ENCODE measurements at regions not wholly inside any gene's neighbourhood (a gene's known extent, or its start where the extent isn't known, plus 50 kb on each side); places are given as distances from the start of the nearest gene placed in this dataset.
"Not testable (repeated sequence)": the region's sequence is repeated elsewhere in the genome, so short reads cannot be mapped to it uniquely, and the experiment has no call there.

GRCh38 chr3:152593242-152593641, 241.7 kb upstream of the P2RY1 start:
- Histone ChIP-seq H3K4me3 (ENCODE audit: low read length in 2 of 2) (no peak overlapping the region), H3K9me3 (ENCODE audit: control insufficient read depth in 2 of 2, insufficient read depth in 1 of 2, low read length in 1 of 2) (no peaks in the 10 kb centered on the region), H3K27ac (ENCODE audit: low read depth in 1 of 2, low read length in 1 of 2) (no peak overlapping the region), H3K4me1 (ENCODE audit: control insufficient read depth in 2 of 2, insufficient read depth in 2 of 2, low read length in 2 of 2) (peaks cover 2 to 6% of the 10 kb centered on the region in 2 donors), H3K36me3 (ENCODE audit: control insufficient read depth in 2 of 2, insufficient read depth in 2 of 2, low read length in 1 of 2) (no peaks in the 10 kb centered on the region), H3K27me3 (ENCODE audit: control insufficient read depth in 2 of 2, insufficient read depth in 1 of 2, low read length in 1 of 2) (no peaks in the 10 kb centered on the region)
- no peak for DNase-seq (ENCODE audit: low read depth in 6 of 9, low spot score in 9 of 9)

GRCh38 chr3:152595975-152596821, 238.7 kb upstream of the P2RY1 start:
- Histone ChIP-seq H3K4me1 (ENCODE audit: control insufficient read depth in 2 of 2, insufficient read depth in 2 of 2, low read length in 2 of 2) (peaks cover 2 to 6% of the 10 kb centered on the region in 2 donors), H3K4me3 (ENCODE audit: low read length in 2 of 2) (no peak overlapping the region), H3K9me3 (ENCODE audit: control insufficient read depth in 2 of 2, insufficient read depth in 1 of 2, low read length in 1 of 2) (no peaks in the 10 kb centered on the region), H3K27me3 (ENCODE audit: control insufficient read depth in 2 of 2, insufficient read depth in 1 of 2, low read length in 1 of 2) (no peaks in the 10 kb centered on the region), H3K27ac (ENCODE audit: low read depth in 1 of 2, low read length in 1 of 2) (peak overlapping the region; percentile 43 to 68), H3K36me3 (ENCODE audit: control insufficient read depth in 2 of 2, insufficient read depth in 2 of 2, low read length in 1 of 2) (no peaks in the 10 kb centered on the region)
- 27% methylated on average over 4 of the region's 4 CpGs for WGBS
- DNase-seq (ENCODE audit: low read depth in 6 of 9, low spot score in 9 of 9): peak in 8 of 9 donors; percentile 9 to 70 (median 26)

- H3K36me3 ChIP-seq (ENCODE audit: control insufficient read depth in 2 of 2, insufficient read depth in 2 of 2, low read length in 1 of 2); H3K4me3 ChIP-seq (ENCODE audit: low read length in 2 of 2); H3K9me3 ChIP-seq (ENCODE audit: control insufficient read depth in 2 of 2, insufficient read depth in 1 of 2, low read length in 1 of 2); H3K4me1 ChIP-seq (ENCODE audit: control insufficient read depth in 2 of 2, insufficient read depth in 2 of 2, low read length in 2 of 2); H3K27me3 ChIP-seq (ENCODE audit: control insufficient read depth in 2 of 2, insufficient read depth in 1 of 2, low read length in 1 of 2); DNase-seq (ENCODE audit: low read depth in 6 of 9, low spot score in 9 of 9): not testable (repeated sequence)
- WGBS: 98% methylated on average over 1 of the region's 1 CpG
- peak overlapping the region in 1 of 2 donors; percentile 68 for H3K27ac ChIP-seq (ENCODE audit: low read depth in 1 of 2, low read length in 1 of 2)
Measured at GRCh38 chr3:152596832-152597231, 238.1 kb upstream of the P2RY1 start.

GRCh38 chr3:152606146-152606545, 228.8 kb upstream of the P2RY1 start:
- DNase-seq (ENCODE audit: low read depth in 6 of 9, low spot score in 9 of 9): no peak
- Histone ChIP-seq H3K27me3 (ENCODE audit: control insufficient read depth in 2 of 2, insufficient read depth in 1 of 2, low read length in 1 of 2) (no peaks in the 10 kb centered on the region), H3K4me3 (ENCODE audit: low read length in 2 of 2) (no peak overlapping the region), H3K4me1 (ENCODE audit: control insufficient read depth in 2 of 2, insufficient read depth in 2 of 2, low read length in 2 of 2) (no peaks in the 10 kb centered on the region), H3K36me3 (ENCODE audit: control insufficient read depth in 2 of 2, insufficient read depth in 2 of 2, low read length in 1 of 2) (no peaks in the 10 kb centered on the region), H3K9me3 (ENCODE audit: control insufficient read depth in 2 of 2, insufficient read depth in 1 of 2, low read length in 1 of 2) (no peaks in the 10 kb centered on the region), H3K27ac (ENCODE audit: low read depth in 1 of 2, low read length in 1 of 2) (no peak overlapping the region)
- 88% methylated on average over 7 of the region's 7 CpGs for WGBS

GRCh38 chr3:152607179-152607578, 227.8 kb upstream of the P2RY1 start:
- 97% methylated on average over 1 of the region's 1 CpG for WGBS
- Histone ChIP-seq H3K36me3 (ENCODE audit: control insufficient read depth in 2 of 2, insufficient read depth in 2 of 2, low read length in 1 of 2) (no peaks in the 10 kb centered on the region), H3K4me3 (ENCODE audit: low read length in 2 of 2) (no peak overlapping the region), H3K27ac (ENCODE audit: low read depth in 1 of 2, low read length in 1 of 2) (no peak overlapping the region), H3K27me3 (ENCODE audit: control insufficient read depth in 2 of 2, insufficient read depth in 1 of 2, low read length in 1 of 2) (no peaks in the 10 kb centered on the region), H3K9me3 (ENCODE audit: control insufficient read depth in 2 of 2, insufficient read depth in 1 of 2, low read length in 1 of 2) (no peaks in the 10 kb centered on the region), H3K4me1 (ENCODE audit: control insufficient read depth in 2 of 2, insufficient read depth in 2 of 2, low read length in 2 of 2) (no peaks in the 10 kb centered on the region)
- no peak for DNase-seq (ENCODE audit: low read depth in 6 of 9, low spot score in 9 of 9)

- no peaks in the 10 kb centered on the region for H3K27me3 ChIP-seq (ENCODE audit: control insufficient read depth in 2 of 2, insufficient read depth in 1 of 2, low read length in 1 of 2)
- H3K27ac ChIP-seq (ENCODE audit: low read depth in 1 of 2, low read length in 1 of 2): no peak overlapping the region
- DNase-seq (ENCODE audit: low read depth in 6 of 9, low spot score in 9 of 9): no peak
- no peaks in the 10 kb centered on the region for H3K9me3 ChIP-seq (ENCODE audit: control insufficient read depth in 2 of 2, insufficient read depth in 1 of 2, low read length in 1 of 2)
- no peak overlapping the region for H3K4me3 ChIP-seq (ENCODE audit: low read length in 2 of 2)
- no peaks in the 10 kb centered on the region for H3K4me1 ChIP-seq (ENCODE audit: control insufficient read depth in 2 of 2, insufficient read depth in 2 of 2, low read length in 2 of 2)
- 96% methylated on average over 8 of the region's 8 CpGs for WGBS
- no peaks in the 10 kb centered on the region for H3K36me3 ChIP-seq (ENCODE audit: control insufficient read depth in 2 of 2, insufficient read depth in 2 of 2, low read length in 1 of 2)
Measured at GRCh38 chr3:152608696-152609594, 226.0 kb upstream of the P2RY1 start.

GRCh38 chr3:152609891-152610290, 225.0 kb upstream of the P2RY1 start:
- no peak for DNase-seq (ENCODE audit: low read depth in 6 of 9, low spot score in 9 of 9)
- Histone ChIP-seq H3K27ac (ENCODE audit: low read depth in 1 of 2, low read length in 1 of 2) (no peak overlapping the region), H3K36me3 (ENCODE audit: control insufficient read depth in 2 of 2, insufficient read depth in 2 of 2, low read length in 1 of 2) (no peaks in the 10 kb centered on the region), H3K4me3 (ENCODE audit: low read length in 2 of 2) (no peak overlapping the region), H3K9me3 (ENCODE audit: control insufficient read depth in 2 of 2, insufficient read depth in 1 of 2, low read length in 1 of 2) (no peaks in the 10 kb centered on the region), H3K27me3 (ENCODE audit: control insufficient read depth in 2 of 2, insufficient read depth in 1 of 2, low read length in 1 of 2) (no peaks in the 10 kb centered on the region), H3K4me1 (ENCODE audit: control insufficient read depth in 2 of 2, insufficient read depth in 2 of 2, low read length in 2 of 2) (no peaks in the 10 kb centered on the region)

- 95% methylated on average over 6 of the region's 6 CpGs for WGBS
- H3K36me3 ChIP-seq (ENCODE audit: control insufficient read depth in 2 of 2, insufficient read depth in 2 of 2, low read length in 1 of 2): no peaks in the 10 kb centered on the region
Measured at GRCh38 chr3:152610622-152611021, 224.3 kb upstream of the P2RY1 start.

GRCh38 chr3:152611905-152612304, 223.0 kb upstream of the P2RY1 start:
- Histone ChIP-seq H3K27me3 (ENCODE audit: control insufficient read depth in 2 of 2, insufficient read depth in 1 of 2, low read length in 1 of 2) (no peaks in the 10 kb centered on the region), H3K36me3 (ENCODE audit: control insufficient read depth in 2 of 2, insufficient read depth in 2 of 2, low read length in 1 of 2) (no peaks in the 10 kb centered on the region), H3K27ac (ENCODE audit: low read depth in 1 of 2, low read length in 1 of 2) (no peak overlapping the region), H3K4me1 (ENCODE audit: control insufficient read depth in 2 of 2, insufficient read depth in 2 of 2, low read length in 2 of 2) (no peaks in the 10 kb centered on the region), H3K9me3 (ENCODE audit: control insufficient read depth in 2 of 2, insufficient read depth in 1 of 2, low read length in 1 of 2) (no peaks in the 10 kb centered on the region), H3K4me3 (ENCODE audit: low read length in 2 of 2) (no peak overlapping the region)
- DNase-seq (ENCODE audit: low read depth in 6 of 9, low spot score in 9 of 9): no peak

More at GRCh38 chr3:152610622-152611021, 224.3 kb upstream of the P2RY1 start:
- Histone ChIP-seq H3K27ac (ENCODE audit: low read depth in 1 of 2, low read length in 1 of 2) (no peak overlapping the region), H3K4me1 (ENCODE audit: control insufficient read depth in 2 of 2, insufficient read depth in 2 of 2, low read length in 2 of 2) (no peaks in the 10 kb centered on the region), H3K9me3 (ENCODE audit: control insufficient read depth in 2 of 2, insufficient read depth in 1 of 2, low read length in 1 of 2) (no peaks in the 10 kb centered on the region), H3K4me3 (ENCODE audit: low read length in 2 of 2) (no peak overlapping the region), H3K27me3 (ENCODE audit: control insufficient read depth in 2 of 2, insufficient read depth in 1 of 2, low read length in 1 of 2) (no peaks in the 10 kb centered on the region)
- no peak for DNase-seq (ENCODE audit: low read depth in 6 of 9, low spot score in 9 of 9)
